SK-N-SH (cell line): ENCODE measurements at regions not wholly inside any gene's neighbourhood (a gene's known extent, or its start where the extent isn't known, plus 50 kb on each side); places are given as distances from the start of the nearest gene placed in this dataset.
"Not testable (repeated sequence)": the region's sequence is repeated elsewhere in the genome, so short reads cannot be mapped to it uniquely, and the experiment has no call there.

Source experiments
- CTCF ChIA-PET: fragments of 300-600, 350-600 bp; formaldehyde crosslinking; extraction: SDS; loops from one replicate; lab custom pipeline; 2021; lab: Yijun Ruan, JAX
- POLR2A ChIA-PET: fragments of 350-600 bp; sonication (Branson Sonifier 250); formaldehyde crosslinking; extraction: SDS; loops from one replicate; lab custom pipeline; 2020; ENCODE audit warnings: antibody characterized with exemption, inconsistent platforms; lab: Yijun Ruan, JAX
- DNase-seq: peaks from one replicate; pipeline ENCODE4 v3.0.0; 2012
- H2AFZ ChIP-seq: fragments of 200-600 bp; sonication (generic); 2 replicates; pipeline ENCODE4 v1.8.1; 2016; ENCODE audit warnings: antibody characterized with exemption, mild to moderate bottlenecking, low read depth
- H3F3A ChIP-seq: fragments of 200-600 bp; sonication (generic); replicated peaks from 2 replicates; pipeline ENCODE3; 2016; ENCODE audit warnings: antibody characterized with exemption, mild to moderate bottlenecking; ENCODE audit not compliant: insufficient read depth
- H3K27ac ChIP-seq, 2 experiments: fragments of 200-500 bp in 1 of 2; fragments of 200-600 bp in 1 of 2; sonication (Bioruptor generic) in 1 of 2; sonication (generic), shearing (Covaris generic) in 1 of 2; 2 replicates each; pipeline versions ENCODE4 v1.5.1 to v1.6.1; 2014 to 2016; ENCODE audit warnings: low read depth in 2 of 2, inconsistent platforms in 1 of 2, low read length in 1 of 2, mild to moderate bottlenecking in 1 of 2, mixed read lengths in 1 of 2
- H3K27me3 ChIP-seq: fragments of 200-600 bp; sonication (generic), shearing (Covaris generic); 2 replicates; pipeline ENCODE4 v1.6.1; 2016; ENCODE audit warnings: mixed run types; ENCODE audit not compliant: insufficient read depth
- H3K36me3 ChIP-seq, 2 experiments: fragments of 200-500 bp in 1 of 2; fragments of 200-600 bp in 1 of 2; sonication (Bioruptor generic) in 1 of 2; sonication (generic) in 1 of 2; replicated peaks in 1 of 2; 2 replicates each; pipeline versions ENCODE3 to v1.5.1; 2014 to 2016; ENCODE audit warnings: low read length in 1 of 2, mild to moderate bottlenecking in 1 of 2; ENCODE audit not compliant: insufficient read depth in 2 of 2, control insufficient read depth in 1 of 2
- H3K4me1 ChIP-seq, 2 experiments: fragments of 200-500 bp in 1 of 2; fragments of 200-600 bp in 1 of 2; sonication (Bioruptor generic) in 1 of 2; sonication (generic), shearing (Covaris generic) in 1 of 2; 2 replicates each; pipeline versions ENCODE4 v1.5.1 to v1.6.1; 2014 to 2016; ENCODE audit warnings: low read depth in 1 of 2, low read length in 1 of 2, mixed run types in 1 of 2; ENCODE audit not compliant: insufficient read depth in 2 of 2, control insufficient read depth in 1 of 2
- H3K4me2 ChIP-seq: fragments of 200-600 bp; sonication (generic), shearing (Covaris generic); 2 replicates; pipeline ENCODE4 v1.6.1; 2017; ENCODE audit warnings: mixed run types
- H3K4me3 ChIP-seq, 2 experiments: fragments of 200-500 bp in 1 of 2; fragments of 200-600 bp in 1 of 2; sonication (Bioruptor generic) in 1 of 2; sonication (generic), shearing (Covaris generic) in 1 of 2; 2 replicates each; pipeline versions ENCODE4 v1.5.1 to v1.8.1; 2014 to 2016; ENCODE audit warnings: low read depth in 2 of 2, inconsistent platforms in 1 of 2, low read length in 1 of 2, mild to moderate bottlenecking in 1 of 2, mixed read lengths in 1 of 2, moderate library complexity in 1 of 2
- H3K79me2 ChIP-seq: fragments of 200-600 bp; sonication (generic); 2 replicates; pipeline ENCODE4 v1.8.1; 2017; ENCODE audit warnings: mild to moderate bottlenecking; ENCODE audit not compliant: insufficient read depth
- H3K9ac ChIP-seq: fragments of 200-600 bp; sonication (generic); 2 replicates; pipeline ENCODE4 v1.6.1; 2017; ENCODE audit warnings: mixed run types
- H3K9me2 ChIP-seq: fragments of 200-600 bp; sonication (generic); 2 replicates; pipeline ENCODE4 v1.6.1; 2017; ENCODE audit warnings: mixed run types
- H3K9me3 ChIP-seq: fragments of 200-600 bp; sonication (generic); 2 replicates; pipeline ENCODE4 v1.6.1; 2017; ENCODE audit warnings: mixed run types, mild to moderate bottlenecking, moderate library complexity
- H4K20me1 ChIP-seq: fragments of 200-600 bp; sonication (generic); 2 replicates; pipeline ENCODE4 v1.6.1; 2017; ENCODE audit warnings: mild to moderate bottlenecking, mixed run types; ENCODE audit not compliant: insufficient read depth
- CTCF ChIP-seq: fragments of 200-600 bp; sonication (generic); IDR thresholded peaks from 2 replicates; pipeline ENCODE4 v1.6.1; 2017; ENCODE audit warnings: antibody characterized with exemption, mild to moderate bottlenecking, moderate library complexity
- EP300 ChIP-seq, 2 experiments: IDR thresholded peaks; 2 replicates each; pipeline versions ENCODE4 v1.4.0 to v1.6.1; 2012; ENCODE audit warnings: borderline replicate concordance in 1 of 2, low read depth in 1 of 2, low read length in 1 of 2
- FOXM1 ChIP-seq: IDR thresholded peaks from 2 replicates; pipeline ENCODE4 v1.4.0; 2012; ENCODE audit warnings: low read depth, mild to moderate bottlenecking
- RXRA ChIP-seq: IDR thresholded peaks from 2 replicates; pipeline ENCODE4 v1.4.0; 2012; ENCODE audit warnings: low read depth, mild to moderate bottlenecking, borderline replicate concordance
- SIN3A ChIP-seq: IDR thresholded peaks from 2 replicates; pipeline ENCODE4 v1.6.1; 2012; ENCODE audit warnings: low read depth, mild to moderate bottlenecking, low read length, moderate library complexity, borderline replicate concordance
- TAF1 ChIP-seq: IDR thresholded peaks from 2 replicates; pipeline ENCODE4 v1.6.1; 2012; ENCODE audit warnings: low read depth, mild to moderate bottlenecking, low read length, moderate library complexity, borderline replicate concordance
- TEAD4 ChIP-seq: IDR thresholded peaks from 2 replicates; pipeline ENCODE4 v1.4.0; 2012; ENCODE audit warnings: mild to moderate bottlenecking, borderline replicate concordance; ENCODE audit not compliant: insufficient read depth
- YY1 ChIP-seq: IDR thresholded peaks from 2 replicates; pipeline ENCODE4 v1.4.0; 2012; ENCODE audit warnings: low read depth, mild to moderate bottlenecking
- ZBTB33 ChIP-seq: IDR thresholded peaks from 2 replicates; pipeline ENCODE4 v1.4.0; 2012; ENCODE audit warnings: low read depth, borderline replicate concordance
- WGBS: methylation state at CpG from one replicate; pipeline ENCODE4 v1.1.6; 2017; ENCODE audit warnings: low lambda C conversion rate; 5-methylcytosine and 5-hydroxymethylcytosine counted together

- Histone ChIP-seq H3K4me1 (peaks cover 0 to 6% of the 10 kb centered on the region in 2 experiments; a peak in 1 of 4 replicates), H3K27ac (no peak overlapping the region), H3K9ac (no peak overlapping the region), H3K9me3 (no peaks in the 10 kb centered on the region), H3K27me3 (no peaks in the 10 kb centered on the region), H3K9me2 (no peaks in the 10 kb centered on the region), H4K20me1 (no peaks in the 10 kb centered on the region), H3K79me2 (no peaks in the 10 kb centered on the region), H2AFZ (no peak overlapping the region), H3K36me3 (no peaks in the 10 kb centered on the region), H3K4me3 (no peak overlapping the region), H3K4me2 (no peak overlapping the region), H3F3A (no peaks in the 10 kb centered on the region)
- 88% methylated on average over 4 of the region's 4 CpGs for WGBS
- DNase-seq, result no peak
- TF ChIP-seq FOXM1 (no peak), RXRA (no peak), TAF1 (no peak), TEAD4 (no peak), ZBTB33 (no peak), YY1 (no peak), SIN3A (no peak)
- CTCF ChIA-PET, result interaction anchor here (1.0 kb wide), 1 partner anchor 13 kb away, joined by 3 read pairs; no protein-coding TSS in a partner anchor
- POLR2A ChIA-PET, result no interaction called here
Measured at GRCh38 chr10:87605628-87606251, 53.9 kb upstream of the PAPSS2 start.

GRCh38 chr10:87608756-87609155 is 50.9 kb upstream of the PAPSS2 start:
- Histone ChIP-seq H3K27me3 (no peaks in the 10 kb centered on the region), H3F3A (no peaks in the 10 kb centered on the region), H2AFZ (no peak overlapping the region), H3K4me2 (no peak overlapping the region), H3K9me2 (no peaks in the 10 kb centered on the region), H3K36me3 (no peaks in the 10 kb centered on the region), H4K20me1 (no peaks in the 10 kb centered on the region), H3K4me1 (peaks cover 0 to 6% of the 10 kb centered on the region in 2 experiments; a peak in 1 of 4 replicates), H3K4me3 (no peak overlapping the region), H3K9me3 (no peaks in the 10 kb centered on the region), H3K79me2 (no peaks in the 10 kb centered on the region), H3K27ac (no peak overlapping the region; a peak in 1 of 4 replicates), H3K9ac (no peak overlapping the region)
- ChIA-PET CTCF (no interaction called here), POLR2A (no interaction called here)
- peak; percentile 46 for DNase-seq
- WGBS, result 67% methylated on average over 4 of the region's 4 CpGs
- TF ChIP-seq CTCF, result no peak
- TF ChIP-seq EP300 (IDR thresholded peaks at IDR 0.05; ENCODE audit: borderline replicate concordance in 1 of 2, low read depth in 1 of 2, low read length in 1 of 2), result 0 out of 4 replicates have a peak, but pooled peaks of 1 of the 2 experiments have one; percentile 14

- H3K27me3 ChIP-seq, H2AFZ ChIP-seq, H3K36me3 ChIP-seq, H3K4me2 ChIP-seq, POLR2A ChIA-PET, DNase-seq, H3K27ac ChIP-seq, H4K20me1 ChIP-seq, H3K9ac ChIP-seq, CTCF ChIA-PET, H3K4me3 ChIP-seq, H3F3A ChIP-seq, H3K9me2 ChIP-seq, H3K79me2 ChIP-seq, H3K9me3 ChIP-seq, H3K4me1 ChIP-seq: not testable (repeated sequence)
- WGBS, result 78% methylated on average over 3 of the region's 3 CpGs
Measured at GRCh38 chr10:87609563-87609962, 50.1 kb upstream of the PAPSS2 start.
